ENCODE measurements at regions not wholly inside any gene's neighbourhood (a gene's known extent, or its start where the extent isn't known, plus 50 kb on each side); places are given as distances from the start of the nearest gene placed in this dataset.

- TF ChIP-seq CTCF (IDR thresholded peaks at IDR 0.05; ENCODE audit: insufficient read depth, low read depth, low read length): no peak
- TF ChIP-seq EZH2 (IDR thresholded peaks at IDR 0.05; ENCODE audit: insufficient read depth, low read length): no peak
Measured at GRCh38 chr4:127528302-127528701, 104.5 kb upstream of the INTU start.
